Left colon (tissue), 2 donors: ENCODE measurements at regions not wholly inside any gene's neighbourhood (a gene's known extent, or its start where the extent isn't known, plus 50 kb on each side); places are given as distances from the start of the nearest gene placed in this dataset.
"Not testable (repeated sequence)": the region's sequence is repeated elsewhere in the genome, so short reads cannot be mapped to it uniquely, and the experiment has no call there.

Experiments
- ATAC-seq: fragments of 200-7000 bp; cut with Tn5 transposase; one replicate; pipeline ENCODE4 v1.9.1; 2020; ENCODE audit warnings: mild to moderate bottlenecking, moderate library complexity
- DNase-seq, 2 donors: peaks; one replicate each; pipeline ENCODE4 v3.0.0-alpha.2; 2020
- intact Hi-C, 2 donors: fragments of 100-400 bp; cut with DNase I in 1 of 2; cut with micrococcal nuclease in 1 of 2; formaldehyde crosslinking; loops; one replicate each; pipeline versions ENCODE4 v1.11.2 to v1.14.0; 2022; cut with DNase I, micrococcal nuclease
- donor health status: DM: no; HTN: no; CAD: no.
- donor health status: DM: yes; HTN: yes; CAD: no.

- intact Hi-C loops = loop anchor here in 1 of 2 donors (5.0 kb wide), 1 partner anchor 818 kb away; no protein-coding TSS in a partner anchor
- no peak for ATAC-seq
Measured at GRCh38 chr4:85149676-85150075, 183.2 kb upstream of the WDFY3 start.

GRCh38 chr4:85151371-85151770 is 184.9 kb upstream of the WDFY3 start:
- ATAC-seq (no peak), DNase-seq (no peak)
- intact Hi-C loops = no loop called here

More at GRCh38 chr4:85149676-85150075, 183.2 kb upstream of the WDFY3 start:
- DNase-seq = no peak

- no peak for ATAC-seq
- DNase-seq = no peak
- intact Hi-C loops = no loop called here
Measured at GRCh38 chr4:85151786-85152185, 185.3 kb upstream of the WDFY3 start.

GRCh38 chr4:85152480-85152879 is 186.0 kb upstream of the WDFY3 start:
- ATAC-seq = no peak
- DNase-seq = no peak
- intact Hi-C loops = no loop called here

DNA sequence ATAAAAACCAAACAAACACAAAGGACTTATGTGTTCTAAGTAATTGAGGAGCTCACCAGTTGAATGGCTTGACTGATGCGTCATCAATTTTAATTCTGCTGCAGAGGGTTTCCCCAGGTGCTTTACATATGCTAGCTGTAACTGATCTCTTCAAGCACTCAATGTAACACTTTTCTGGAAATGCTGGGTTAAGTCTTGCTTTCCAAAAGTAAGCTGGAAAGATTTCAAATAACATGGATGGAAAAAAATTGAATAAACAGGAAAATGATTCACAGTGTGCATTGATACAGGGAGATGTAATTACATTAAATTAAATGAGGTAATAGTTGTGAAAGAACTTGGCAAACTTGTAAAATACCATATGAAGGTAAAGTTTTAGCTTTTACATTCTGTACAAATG is 186.7 kb upstream of the WDFY3 start:
- ATAC-seq (no peak), DNase-seq (no peak)
- intact Hi-C loops = no loop called here

GRCh38 chr4:85154591-85154990 is 188.1 kb upstream of the WDFY3 start:
- ATAC-seq (no peak), DNase-seq (no peak)
- intact Hi-C loops = no loop called here

DNA sequence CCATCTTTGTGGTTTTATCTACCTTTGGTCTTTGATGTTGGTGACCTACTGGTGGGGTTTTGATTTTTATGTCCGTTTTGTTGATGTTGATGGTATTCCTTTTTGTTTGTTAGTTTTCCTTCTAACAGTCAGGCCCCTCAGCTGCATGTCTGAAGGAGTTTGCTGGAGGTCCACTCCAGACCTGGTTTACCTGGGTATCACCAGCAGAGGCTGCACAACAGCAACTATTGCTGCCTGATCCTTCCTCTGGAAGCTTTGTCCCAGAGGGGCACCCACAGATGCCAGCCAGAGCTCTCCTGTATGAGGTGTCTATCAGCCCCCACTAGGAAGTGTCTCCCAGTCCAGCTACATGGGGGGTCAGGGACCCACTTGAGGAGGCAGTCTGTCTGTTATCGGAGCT is 199.3 kb upstream of the WDFY3 start:
- ATAC-seq = no peak
- no peak for DNase-seq
- intact Hi-C loops = no loop called here

GRCh38 chr4:85166318-85166717 is 199.8 kb upstream of the WDFY3 start:
- ATAC-seq (peak; percentile 92), DNase-seq (peak; percentile 60 to 68)
- intact Hi-C loops = no loop called here

- ATAC-seq = no peak
- intact Hi-C loops = no loop called here
Measured at GRCh38 chr4:85168234-85168834, 201.8 kb upstream of the WDFY3 start.

DNA sequence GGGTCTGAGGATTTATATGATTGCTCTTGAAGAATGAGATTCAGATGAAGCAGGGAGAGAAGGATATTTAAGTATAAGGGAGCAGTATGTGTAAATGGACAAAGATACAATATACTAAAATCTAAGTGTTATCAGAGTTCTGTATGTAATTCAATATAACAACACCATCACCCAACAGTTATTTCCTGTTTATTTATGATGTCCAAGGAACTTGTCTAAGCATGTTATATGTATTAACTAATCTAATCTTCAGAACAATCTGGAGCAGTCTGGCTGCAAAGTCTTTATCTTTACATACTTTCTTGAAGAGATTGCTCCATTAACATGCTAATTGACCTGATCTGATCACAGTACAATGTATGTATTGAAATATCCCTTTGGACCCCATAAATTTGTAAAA is 203.8 kb upstream of the WDFY3 start:
- DNase-seq (no peak), ATAC-seq (no peak)
- intact Hi-C loops = no loop called here

More at GRCh38 chr4:85168234-85168834, 201.8 kb upstream of the WDFY3 start:
- DNase-seq = no peak

DNA sequence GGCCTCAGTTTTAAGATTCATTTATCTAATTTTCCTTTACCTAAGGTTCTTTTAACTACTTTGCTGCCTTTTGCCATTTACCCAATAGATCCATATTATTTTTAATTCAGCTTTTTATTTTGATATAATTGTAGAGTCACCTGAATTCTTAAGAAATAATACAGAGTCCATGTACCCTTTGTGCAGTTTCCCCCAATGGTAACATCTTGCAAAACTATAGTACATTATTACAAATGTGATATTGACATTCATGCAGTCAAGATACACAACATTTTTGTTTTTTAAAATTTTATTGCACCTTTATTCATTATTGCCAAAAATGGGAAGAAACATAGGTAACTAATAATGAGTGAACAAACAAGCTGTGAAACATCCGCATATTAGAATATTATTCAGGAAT is 208.7 kb upstream of the WDFY3 start:
- DNase-seq = no peak
- intact Hi-C loops = no loop called here
- ATAC-seq = no peak

DNA sequence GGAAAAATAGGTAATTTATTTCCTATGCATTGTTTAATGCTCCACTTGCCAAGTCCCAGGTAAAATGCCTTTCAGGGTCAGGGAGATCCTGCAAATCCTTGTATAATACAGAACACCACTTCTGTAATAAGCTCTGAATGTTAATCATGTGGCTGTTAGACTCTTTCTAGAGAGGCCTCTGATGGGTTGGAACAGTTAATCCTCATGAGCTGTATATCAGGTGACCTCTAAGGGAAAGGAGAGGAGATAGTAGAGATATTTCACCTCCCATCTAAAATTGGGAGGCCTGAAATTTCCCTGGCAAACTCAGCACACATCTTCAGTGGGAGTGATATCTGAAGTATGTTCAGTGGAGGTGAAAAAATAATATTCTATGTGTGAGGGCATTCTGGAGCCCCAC is 210.6 kb upstream of the WDFY3 start:
- intact Hi-C loops = no loop called here
- no peak for ATAC-seq
- no peak for DNase-seq

DNA sequence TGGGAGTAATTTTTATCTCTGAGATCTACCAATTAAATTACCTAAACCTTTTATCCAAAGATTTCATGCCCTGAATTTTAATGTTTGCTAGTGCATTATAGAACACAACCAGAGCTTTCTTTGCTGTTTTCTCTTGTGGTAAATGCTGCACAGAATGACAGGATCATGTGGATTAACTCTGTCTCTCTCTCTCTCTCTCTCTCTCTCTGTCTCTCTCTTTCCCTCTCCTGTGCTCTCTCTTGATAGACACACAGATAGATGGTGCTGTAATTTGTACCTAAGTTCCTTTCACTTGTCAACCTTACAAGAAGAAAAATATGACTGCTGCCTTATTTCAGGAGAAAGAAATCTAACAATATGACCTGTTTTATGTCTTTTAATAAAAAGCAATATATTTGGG is 211.2 kb upstream of the WDFY3 start:
- intact Hi-C loops = no loop called here
- ATAC-seq (no peak), DNase-seq (no peak)

DNA sequence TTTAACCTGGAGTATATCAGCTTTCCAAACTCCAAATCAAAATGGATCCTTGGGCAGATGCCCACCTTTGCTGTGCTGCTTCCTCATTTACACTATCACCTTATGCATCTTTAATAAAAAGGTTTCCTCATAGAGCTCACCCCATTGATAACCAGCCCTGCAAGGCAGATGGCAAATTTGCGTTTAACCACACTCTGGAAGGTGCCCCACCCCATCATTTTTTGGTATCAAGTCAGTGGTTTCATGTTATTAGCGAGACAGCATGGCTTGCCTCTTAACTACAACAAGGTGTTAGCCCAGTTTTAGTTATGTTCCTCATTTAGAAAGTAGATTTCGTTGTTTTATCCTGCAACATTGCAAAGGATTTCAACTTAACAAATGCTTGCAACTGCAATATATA is 214.0 kb upstream of the WDFY3 start:
- no peak for DNase-seq
- intact Hi-C loops = no loop called here
- no peak for ATAC-seq

GRCh38 chr4:85187106-85187505 is 220.6 kb upstream of the WDFY3 start:
- ATAC-seq (no peak), DNase-seq (no peak)
- intact Hi-C loops = no loop called here

DNA sequence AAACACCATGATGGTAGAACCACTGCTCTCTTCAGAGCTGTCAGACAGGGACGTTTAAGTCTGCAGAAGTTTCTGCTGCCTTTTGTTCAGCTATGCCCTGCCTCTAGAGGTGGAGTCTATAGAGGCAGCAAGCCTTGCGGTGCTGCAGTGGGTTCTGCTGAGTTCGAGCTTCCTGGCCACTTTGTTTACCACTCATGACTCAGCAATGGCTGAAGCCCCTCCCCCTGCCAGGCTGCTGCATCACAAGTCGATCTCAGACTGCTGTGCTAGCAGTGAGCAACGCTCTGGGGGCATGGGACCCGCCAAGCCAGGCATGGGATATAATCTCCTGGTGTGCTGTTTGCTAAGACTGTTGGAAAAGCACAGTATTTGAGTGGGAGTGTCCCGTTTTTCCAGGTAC is 229.5 kb upstream of the WDFY3 start:
- ATAC-seq, intact Hi-C loops, DNase-seq: not testable (repeated sequence)

- intact Hi-C loops = no loop called here
- ATAC-seq (no peak), DNase-seq (no peak)
Measured at GRCh38 chr4:85200106-85200505, 233.6 kb upstream of the WDFY3 start.

- intact Hi-C loops = no loop called here
Measured at GRCh38 chr4:85209161-85209560, 242.7 kb upstream of the WDFY3 start.

GRCh38 chr4:85210353-85210752 is 243.9 kb upstream of the WDFY3 start:
- intact Hi-C loops = no loop called here
- ATAC-seq (no peak), DNase-seq (no peak)

More at GRCh38 chr4:85209161-85209560, 242.7 kb upstream of the WDFY3 start:
- no peak for DNase-seq
- no peak for ATAC-seq

DNA sequence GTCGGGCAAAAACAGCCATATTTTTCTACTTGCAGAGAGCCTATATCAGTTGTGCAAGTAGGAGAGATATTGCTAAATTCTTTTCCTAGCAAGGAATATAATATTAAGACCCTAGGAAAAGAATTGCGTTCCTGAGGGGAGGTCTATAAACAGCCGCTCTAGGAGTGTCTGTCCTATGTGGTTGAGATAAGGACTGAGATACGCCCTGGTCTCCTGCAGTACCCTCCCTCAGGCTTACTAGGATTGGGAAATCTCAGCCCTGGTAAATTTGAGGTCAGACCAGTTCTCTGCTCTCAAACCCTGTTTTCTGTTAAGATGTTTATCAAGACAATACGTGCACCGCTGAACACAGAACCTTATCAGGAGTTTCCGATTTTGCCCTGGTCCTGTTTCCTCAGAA is 250.1 kb upstream of the WDFY3 start:
- intact Hi-C loops, ATAC-seq, DNase-seq: not testable (repeated sequence)

- intact Hi-C loops = no loop called here
- ATAC-seq (no peak), DNase-seq (no peak)
Measured at GRCh38 chr4:85218756-85219155, 252.3 kb upstream of the WDFY3 start.
